ENCODE measurements at regions not wholly inside any gene's neighbourhood (a gene's known extent, or its start where the extent isn't known, plus 50 kb on each side); places are given as distances from the start of the nearest gene placed in this dataset.

DNA sequence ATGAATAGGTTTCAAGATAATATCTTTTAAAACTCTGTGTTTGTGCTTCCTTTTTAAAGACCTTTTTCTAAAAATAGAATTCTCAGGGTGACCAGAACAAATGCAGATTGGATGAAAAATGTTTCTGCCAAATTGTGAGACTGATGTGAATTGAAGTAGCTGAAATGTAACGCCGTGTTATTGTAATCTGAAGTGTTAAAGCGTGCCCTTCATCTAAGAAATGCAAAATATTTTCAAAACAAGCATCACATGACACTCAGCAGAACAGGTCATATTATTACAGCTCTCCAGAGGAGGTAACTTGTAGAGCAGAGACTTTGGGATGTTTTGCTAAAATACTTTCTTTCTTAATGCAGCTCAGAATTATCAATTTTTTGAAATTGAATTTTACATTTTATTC is 90.0 kb upstream of the PLEKHA5 start:
- ChIA-PET CTCF (no interaction called here), POLR2A (no interaction called here)
- TF ChIP-seq CTCF (IDR thresholded peaks at IDR 0.05; ENCODE audit: control extremely low read depth, extremely low read depth, low read depth, missing control alignments), result no peak
- no peak for DNase-seq (ENCODE audit: extremely low spot score)

DNA sequence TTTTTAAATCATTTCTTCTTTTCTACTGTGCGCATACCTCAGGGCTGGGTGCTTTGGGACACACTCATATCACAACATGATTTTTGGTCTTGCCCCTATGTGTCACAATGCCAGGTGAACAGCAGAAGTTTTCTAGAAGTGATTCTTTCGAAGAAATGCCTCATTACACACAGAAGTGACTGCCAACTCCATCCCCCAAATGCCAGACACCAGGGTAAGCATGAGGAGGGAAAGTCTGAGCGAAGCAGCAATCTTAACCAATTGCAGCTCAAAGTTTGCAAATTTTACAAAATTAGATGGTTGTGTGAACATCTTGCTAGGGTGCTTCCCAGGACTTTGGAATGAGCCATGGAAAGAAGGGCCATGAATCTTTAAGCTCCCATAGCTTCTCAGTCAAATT is 87.3 kb upstream of the PLEKHA5 start:
- CTCF ChIA-PET, result no interaction called here
- DNase-seq (ENCODE audit: extremely low spot score), result no peak
- TF ChIP-seq CTCF (IDR thresholded peaks at IDR 0.05; ENCODE audit: control extremely low read depth, extremely low read depth, low read depth, missing control alignments), result no peak
- POLR2A ChIA-PET, result no interaction called here

GRCh38 chr12:19044430-19044829 is 85.1 kb upstream of the PLEKHA5 start:
- DNase-seq (ENCODE audit: extremely low spot score), result no peak
- ChIA-PET CTCF (no interaction called here), POLR2A (no interaction called here)
- TF ChIP-seq CTCF (IDR thresholded peaks at IDR 0.05; ENCODE audit: control extremely low read depth, extremely low read depth, low read depth, missing control alignments), result no peak

DNA sequence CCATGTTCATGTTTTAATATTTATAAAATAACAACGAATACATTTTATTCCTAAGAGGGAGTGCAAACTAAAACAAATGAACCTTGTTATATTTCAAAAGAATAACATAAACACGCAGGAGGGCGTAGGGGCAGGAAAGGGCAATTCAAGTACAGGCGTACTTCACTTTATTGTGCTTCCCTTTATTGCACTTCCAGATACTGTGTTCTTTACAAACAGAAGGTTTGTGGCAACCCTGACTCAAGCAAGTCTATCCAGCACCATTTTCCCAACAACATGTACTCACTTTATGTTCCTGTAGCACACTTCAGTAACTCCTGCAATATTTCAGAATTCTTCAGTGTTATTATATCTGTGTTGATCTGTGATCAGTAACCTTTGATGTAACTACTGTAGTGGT is 84.6 kb upstream of the PLEKHA5 start:
- ChIA-PET POLR2A (interaction anchor here (0.5 kb wide), 1 partner anchor 60 kb away, joined by 4 read pairs; no protein-coding TSS in a partner anchor), CTCF (interaction anchor here (0.7 kb wide), 1 partner anchor 9 kb away, joined by 3 read pairs; no protein-coding TSS in a partner anchor)
- no peak for DNase-seq (ENCODE audit: extremely low spot score)
- no peak for TF ChIP-seq CTCF (IDR thresholded peaks at IDR 0.05; ENCODE audit: control extremely low read depth, extremely low read depth, low read depth, missing control alignments)

DNA sequence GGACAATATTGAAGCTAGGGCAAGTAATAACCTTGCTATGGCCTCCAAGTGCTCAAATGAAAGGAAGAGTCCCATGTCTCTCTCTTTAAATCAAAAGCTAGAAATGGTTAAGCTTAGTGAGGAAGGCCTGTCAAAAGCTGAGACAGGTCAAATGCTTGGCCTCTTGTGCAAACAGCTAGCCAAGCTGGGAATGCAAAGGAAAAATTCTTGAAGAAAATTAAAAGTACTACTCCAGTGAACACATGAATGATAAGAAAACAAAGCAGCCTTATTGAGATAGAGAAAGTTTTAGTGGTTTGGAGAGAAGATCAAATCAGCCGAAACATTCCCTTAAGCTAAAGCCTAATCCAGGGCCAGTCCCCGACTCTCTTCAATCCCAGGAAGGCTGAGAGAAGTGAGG is 84.1 kb upstream of the PLEKHA5 start:
- POLR2A ChIA-PET, result interaction anchor here (0.5 kb wide), 1 partner anchor 59 kb away, joined by 4 read pairs; no protein-coding TSS in a partner anchor
- no peak for TF ChIP-seq CTCF (IDR thresholded peaks at IDR 0.05; ENCODE audit: control extremely low read depth, extremely low read depth, low read depth, missing control alignments)
- no peak for DNase-seq (ENCODE audit: extremely low spot score)
- CTCF ChIA-PET, result interaction anchor here (0.7 kb wide), 2 partner anchors 10 to 18 kb away, joined by 3 read pairs; no protein-coding TSS in a partner anchor

DNA sequence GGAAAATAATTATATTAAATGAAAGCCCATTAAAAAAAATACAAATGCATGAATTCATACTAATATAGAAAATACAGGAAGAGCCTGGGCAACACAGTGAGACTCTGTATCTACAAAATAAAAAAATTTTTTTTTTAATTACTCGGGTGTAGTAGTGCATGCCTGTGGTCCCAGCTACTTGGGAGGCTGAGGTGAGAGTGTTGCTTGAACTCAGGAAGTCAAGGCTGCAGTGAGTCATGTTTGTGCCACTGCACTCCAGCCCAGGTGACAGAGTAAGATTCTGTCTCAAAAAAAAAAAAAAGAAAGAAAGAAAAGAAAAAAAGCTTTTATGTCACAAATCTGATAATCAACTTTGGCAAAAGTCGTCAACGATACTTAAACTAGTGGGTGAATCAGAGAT is 80.6 kb upstream of the PLEKHA5 start:
- POLR2A ChIA-PET, result no interaction called here
- no peak for DNase-seq (ENCODE audit: extremely low spot score)

More for the DNA sequence above, 80.6 kb upstream of the PLEKHA5 start:
- CTCF ChIA-PET, result no interaction called here
- TF ChIP-seq CTCF (IDR thresholded peaks at IDR 0.05; ENCODE audit: control extremely low read depth, extremely low read depth, low read depth, missing control alignments), result no peak
